HEK293 (cell line): ENCODE measurements at regions not wholly inside any gene's neighbourhood (a gene's known extent, or its start where the extent isn't known, plus 50 kb on each side); places are given as distances from the start of the nearest gene placed in this dataset.
A peak's percentile ranks its signal among the peaks of the same experiment; 100 is the strongest.

Experiments used
- ELK4 ChIP-seq: IDR thresholded peaks from 2 replicates; pipeline ENCODE4 v1.6.1; 2011; ENCODE audit warnings: mild to moderate bottlenecking, low read depth, low read length, borderline replicate concordance
- IKZF3 ChIP-seq: fragments of 450-650 bp; IDR thresholded peaks from 2 replicates; pipeline ENCODE4 v1.5.0; 2018; ENCODE audit warnings: missing biosample characterization, mild to moderate bottlenecking, missing genetic modification characterization, moderate library complexity
- KLF1 ChIP-seq: fragments of 450-650 bp; formaldehyde crosslinking; IDR thresholded peaks from 2 replicates; pipeline ENCODE4 v1.5.1; 2016; ENCODE audit warnings: missing biosample characterization, missing genetic modification characterization
- KLF8 ChIP-seq: fragments of 450-650 bp; formaldehyde crosslinking; IDR thresholded peaks from 2 replicates; pipeline ENCODE4 v1.5.1; 2016; ENCODE audit warnings: missing biosample characterization, missing genetic modification characterization
- YY2 ChIP-seq: fragments of 450-650 bp; formaldehyde crosslinking; IDR thresholded peaks from 2 replicates; pipeline ENCODE4 v1.5.1; 2016; ENCODE audit warnings: missing biosample characterization, missing genetic modification characterization
- ZBTB17 ChIP-seq: fragments of 450-650 bp; formaldehyde crosslinking; IDR thresholded peaks from 2 replicates; pipeline ENCODE4 v1.5.1; 2016; ENCODE audit warnings: missing biosample characterization, missing genetic modification characterization
- ZBTB26 ChIP-seq: fragments of 450-650 bp; formaldehyde crosslinking; optimal IDR thresholded peaks from 2 replicates; pipeline ENCODE3; 2016; ENCODE audit warnings: missing biosample characterization, mild to moderate bottlenecking, missing genetic modification characterization
- ZBTB44 ChIP-seq: fragments of 450-650 bp; IDR thresholded peaks from 2 replicates; pipeline ENCODE4 v1.5.1; 2018; ENCODE audit warnings: missing biosample characterization, mild to moderate bottlenecking, missing genetic modification characterization
- ZEB2 ChIP-seq: fragments of 450-650 bp; formaldehyde crosslinking; IDR thresholded peaks from 2 replicates; pipeline ENCODE4 v1.5.1; 2016; ENCODE audit warnings: missing biosample characterization, missing genetic modification characterization
- ZNF133 ChIP-seq: fragments of 450-650 bp; formaldehyde crosslinking; IDR thresholded peaks from 2 replicates; pipeline ENCODE4 v1.5.1; 2016; ENCODE audit warnings: missing biosample characterization, missing genetic modification characterization
- ZNF184 ChIP-seq: fragments of 450-650 bp; IDR thresholded peaks from 2 replicates; pipeline ENCODE4 v1.5.1; 2018; ENCODE audit warnings: missing biosample characterization, mild to moderate bottlenecking, missing genetic modification characterization
- ZNF26 ChIP-seq: fragments of 450-650 bp; formaldehyde crosslinking; IDR thresholded peaks from 2 replicates; pipeline ENCODE4 v1.5.1; 2016; ENCODE audit warnings: missing biosample characterization, missing genetic modification characterization
- ZNF266 ChIP-seq: fragments of 450-650 bp; formaldehyde crosslinking; IDR thresholded peaks from 2 replicates; pipeline ENCODE4 v1.5.1; 2016; ENCODE audit warnings: missing biosample characterization, missing genetic modification characterization, low read depth
- ZNF362 ChIP-seq: fragments of 450-650 bp; formaldehyde crosslinking; IDR thresholded peaks from 2 replicates; pipeline ENCODE4 v1.5.1; 2016; ENCODE audit warnings: missing biosample characterization, missing genetic modification characterization
- ZNF423 ChIP-seq: fragments of 450-650 bp; formaldehyde crosslinking; IDR thresholded peaks from 2 replicates; pipeline ENCODE4 v1.5.1; 2016; ENCODE audit warnings: missing biosample characterization, missing genetic modification characterization
- ZNF518A ChIP-seq: fragments of 450-650 bp; formaldehyde crosslinking; conservative IDR thresholded peaks from 2 replicates; pipeline ENCODE4 v1.5.1; 2016; ENCODE audit warnings: low read depth, missing biosample characterization, missing genetic modification characterization
- ZNF701 ChIP-seq: fragments of 450-650 bp; formaldehyde crosslinking; IDR thresholded peaks from 2 replicates; pipeline ENCODE4 v1.5.1; 2016; ENCODE audit warnings: missing biosample characterization, missing genetic modification characterization
- ZNF785 ChIP-seq: fragments of 450-650 bp; formaldehyde crosslinking; IDR thresholded peaks from 2 replicates; pipeline ENCODE4 v1.5.1; 2016; ENCODE audit warnings: missing biosample characterization, missing genetic modification characterization
- ZNF792 ChIP-seq: fragments of 450-650 bp; formaldehyde crosslinking; IDR thresholded peaks from 2 replicates; pipeline ENCODE4 v1.5.1; 2016; ENCODE audit warnings: missing biosample characterization, missing genetic modification characterization
- ZNF830 ChIP-seq: fragments of 450-650 bp; IDR thresholded peaks from 2 replicates; pipeline ENCODE4 v1.5.0; 2018; ENCODE audit warnings: missing biosample characterization, missing genetic modification characterization, low read depth, mild to moderate bottlenecking, moderate library complexity

GRCh38 chr20:51985013-51985415 is 182.7 kb upstream of the SALL4 start (continued):
- TF ChIP-seq ZBTB44 (tag by site-specific recombination) = 0 out of 2 replicates have a peak, but pooled peaks have one; percentile 30
- no peak for TF ChIP-seq ZNF266 (tag by site-specific recombination)
- no peak for TF ChIP-seq ZNF785 (tag by site-specific recombination)
- no peak for TF ChIP-seq ZNF792 (tag by site-specific recombination)
- TF ChIP-seq ZNF133 (tag by site-specific recombination) = no peak
- TF ChIP-seq IKZF3 = peak; percentile 70
- peak; percentile 52 for TF ChIP-seq ZNF518A (tag by site-specific recombination)
- TF ChIP-seq ZBTB17 (tag by site-specific recombination) = peak; percentile 67
- TF ChIP-seq YY2 (tag by site-specific recombination) = no peak
- TF ChIP-seq ZEB2 (tag by site-specific recombination) = peak; percentile 48; the same call in 1 of the 2 replicates
- TF ChIP-seq ZNF830 (tag by site-specific recombination) = no peak
- no peak for TF ChIP-seq ELK4
- no peak for TF ChIP-seq ZBTB26 (tag by site-specific recombination)
- TF ChIP-seq ZNF701 = no peak
- TF ChIP-seq KLF1 (tag by site-specific recombination) = no peak
- no peak for TF ChIP-seq ZNF423
- no peak for TF ChIP-seq ZNF362 (tag by site-specific recombination)
- TF ChIP-seq KLF8 = no peak
- no peak for TF ChIP-seq ZNF184 (tag by site-specific recombination)
- no peak for TF ChIP-seq ZNF26 (tag by site-specific recombination)
